Stimulated activated CD4-positive, alpha-beta T cell treated with anti-CD3 and anti-CD28 coated beads, TNF-alpha, amount 100 ng/mL, for 48 hours (primary cell): ENCODE measurements at regions not wholly inside any gene's neighbourhood (a gene's known extent, or its start where the extent isn't known, plus 50 kb on each side); places are given as distances from the start of the nearest gene placed in this dataset.

Source experiments
- DNase-seq, 3 donors: peaks; one replicate each; pipeline ENCODE4 v3.0.0-alpha.2; 2020; ENCODE audit warnings: low read depth in 3 of 3

DNA sequence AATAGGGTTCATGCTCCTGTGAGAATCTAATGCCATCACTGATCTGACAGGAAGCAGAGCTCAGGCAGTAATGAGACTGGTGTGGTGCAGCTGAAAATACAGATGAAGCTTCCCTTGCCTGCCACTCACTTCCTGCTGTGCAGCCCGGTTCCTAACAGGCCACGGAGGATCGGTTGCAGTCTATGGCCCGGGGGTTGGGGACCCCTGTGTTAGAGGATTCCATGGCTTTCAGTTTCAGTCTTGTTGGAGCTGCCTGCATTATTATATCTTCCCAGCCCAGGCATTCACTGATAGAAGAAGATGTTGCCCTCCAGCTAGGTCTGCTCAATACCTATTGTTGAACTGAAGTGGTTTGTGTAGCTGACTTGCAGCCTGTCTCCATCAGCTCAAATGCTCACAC, 1298.8 kb downstream of the TYW1 start:
- no peak for DNase-seq

DNA sequence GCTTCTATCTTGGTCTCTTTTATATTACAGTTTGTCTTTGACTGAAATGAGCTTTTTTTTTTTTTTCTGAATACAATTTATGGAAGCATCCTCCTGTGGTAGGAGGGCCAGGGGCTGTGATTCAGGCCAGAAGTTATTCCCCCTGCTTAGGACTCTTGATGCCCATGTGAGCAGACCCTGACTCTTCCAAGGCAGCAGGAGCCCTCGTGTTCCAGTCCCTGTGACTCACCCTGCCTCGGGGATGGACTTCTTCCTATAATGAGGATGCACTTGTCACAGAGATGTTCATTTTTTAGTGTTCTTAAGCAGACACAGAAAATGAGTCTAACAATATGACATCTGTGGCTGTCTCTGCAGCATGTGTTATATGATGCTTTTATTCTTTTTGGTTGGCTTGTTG, 1293.7 kb upstream of the AUTS2 start:
- no peak for DNase-seq

DNA sequence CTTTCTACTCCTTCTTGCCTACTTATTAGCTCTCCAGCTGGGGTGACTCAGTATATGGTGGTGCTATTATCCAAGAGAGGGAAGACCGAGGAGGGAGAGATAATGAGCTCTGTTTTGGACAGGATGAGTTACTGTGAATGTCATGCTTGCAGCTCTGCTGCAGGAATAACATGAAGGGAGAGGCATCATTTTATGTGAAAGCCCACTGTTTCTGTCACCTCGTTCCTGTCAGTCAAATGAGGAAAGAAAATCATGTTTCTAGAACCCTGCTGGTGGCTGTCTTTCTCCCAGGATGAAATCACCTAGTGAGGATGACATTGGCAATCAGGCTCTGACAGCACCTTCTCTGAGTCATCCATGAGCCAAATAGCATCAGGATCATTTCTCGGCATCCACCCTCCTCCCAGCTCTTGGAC, 1291.6 kb upstream of the AUTS2 start:
- DNase-seq: no peak

DNA sequence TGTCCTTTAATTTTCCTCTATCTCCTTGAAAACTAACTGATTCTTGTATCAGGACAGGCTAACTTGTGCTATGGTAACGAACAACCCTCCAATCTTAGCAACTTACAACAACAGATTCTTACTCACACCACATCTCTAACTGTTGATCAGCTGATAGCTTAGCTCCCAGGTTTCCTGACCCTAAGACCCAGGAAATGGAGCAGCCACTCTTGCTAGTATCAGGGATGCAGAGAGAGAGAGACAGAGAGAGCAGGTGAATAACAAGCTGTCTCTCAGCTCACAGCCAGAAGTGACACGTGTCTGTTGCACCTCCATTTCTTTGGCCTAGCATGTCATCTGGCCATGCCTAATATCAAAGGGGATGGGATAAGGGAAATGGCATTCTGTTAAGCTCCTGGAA, 1289.0 kb upstream of the AUTS2 start:
- DNase-seq: no peak

DNA sequence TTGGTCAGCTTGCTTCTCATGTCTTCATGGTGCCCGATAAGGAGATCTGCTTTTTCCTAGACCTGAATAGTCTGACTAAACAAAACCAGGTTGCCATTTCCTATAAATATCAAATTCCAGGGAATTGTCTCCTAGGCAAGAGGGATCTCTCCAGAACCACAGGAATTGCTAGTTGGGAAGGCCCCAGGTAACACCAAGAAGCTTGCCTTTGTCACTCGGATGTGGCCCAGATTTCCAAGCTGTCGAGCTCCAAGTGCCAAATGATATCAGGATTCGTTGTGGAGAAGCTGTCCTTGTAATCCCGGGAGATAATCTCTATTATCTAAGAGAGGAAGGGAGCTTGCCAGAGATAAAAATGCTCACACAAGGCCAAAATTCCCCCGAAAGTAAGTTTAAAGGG, 1288.5 kb upstream of the AUTS2 start:
- no peak for DNase-seq

DNA sequence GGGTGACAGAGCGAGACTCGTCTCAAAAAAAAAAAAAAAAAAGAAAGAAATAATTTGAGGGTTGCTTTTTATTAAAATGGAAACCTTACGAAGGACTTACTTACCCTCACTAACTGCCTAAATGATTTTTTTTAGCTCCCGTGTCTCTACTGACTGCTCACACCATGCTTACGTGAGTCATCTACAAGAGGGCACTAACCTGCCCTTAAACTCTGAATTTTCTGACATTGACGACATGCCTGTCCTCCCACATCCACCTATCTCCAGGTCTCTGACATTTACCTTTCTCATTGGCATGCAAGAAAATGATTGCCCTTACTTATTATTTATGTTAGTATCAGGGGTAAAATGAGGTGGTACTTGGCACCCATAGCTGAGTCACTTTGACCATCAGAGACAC, 1286.3 kb upstream of the AUTS2 start:
- DNase-seq: no peak

DNA sequence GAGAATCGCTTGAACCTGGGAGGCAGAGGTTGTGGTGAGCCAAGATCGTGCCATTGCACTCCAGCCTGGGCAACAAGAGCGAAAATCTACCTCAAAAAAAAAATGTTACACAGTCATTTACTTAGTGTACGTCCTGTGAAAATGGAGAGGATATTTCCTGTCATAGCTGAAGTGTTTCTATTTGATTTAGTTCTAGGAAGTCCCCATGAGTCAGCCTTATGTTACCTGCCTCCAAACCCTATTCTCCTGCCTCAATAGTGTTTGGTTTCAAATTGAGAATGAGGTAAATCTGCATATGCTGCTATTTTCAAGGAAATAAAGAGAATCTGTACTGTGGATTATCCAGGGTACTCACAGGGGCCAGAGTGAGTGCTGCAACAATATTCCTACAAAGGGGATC, 1284.5 kb upstream of the AUTS2 start:
- DNase-seq: no peak

DNA sequence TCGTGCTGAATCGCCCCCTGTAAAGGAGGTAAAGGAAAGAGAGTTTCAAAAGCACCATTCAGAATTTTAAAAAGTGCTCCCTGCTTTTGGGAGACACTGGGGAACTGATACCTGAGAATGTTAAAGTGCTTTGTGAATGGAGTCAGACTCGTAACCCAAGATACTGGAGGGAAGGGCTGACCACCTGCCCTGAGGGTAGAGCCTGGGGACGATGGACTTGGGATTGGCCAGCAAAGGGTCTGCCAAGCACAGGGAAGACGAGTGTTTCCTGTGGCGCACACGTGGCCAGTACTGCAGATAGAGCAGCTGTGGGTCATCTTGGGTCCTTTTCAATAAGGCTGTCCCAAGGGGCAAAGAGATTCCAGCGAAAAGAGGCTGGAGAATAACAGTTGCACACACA, 1284.1 kb upstream of the AUTS2 start:
- DNase-seq: no peak

DNA sequence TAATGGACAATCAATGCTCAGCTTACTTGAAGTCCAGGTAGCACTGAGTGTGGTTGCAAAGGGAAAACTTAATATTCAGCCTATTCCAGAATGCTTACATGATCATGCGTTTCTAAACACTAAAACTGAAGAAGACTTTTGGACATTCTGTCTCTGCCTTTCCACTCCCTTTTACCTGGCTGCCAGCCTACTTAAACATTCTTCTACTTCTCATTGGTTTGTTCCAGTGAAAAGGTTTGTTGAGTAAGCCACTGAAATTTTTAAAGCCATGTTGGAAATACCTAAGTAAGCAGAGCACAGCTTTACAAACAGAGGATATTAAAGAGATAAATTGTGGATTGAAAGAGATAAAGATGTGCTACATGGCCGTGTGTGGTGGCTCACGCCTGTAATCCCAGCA, 1280.8 kb upstream of the AUTS2 start:
- DNase-seq: no peak

DNA sequence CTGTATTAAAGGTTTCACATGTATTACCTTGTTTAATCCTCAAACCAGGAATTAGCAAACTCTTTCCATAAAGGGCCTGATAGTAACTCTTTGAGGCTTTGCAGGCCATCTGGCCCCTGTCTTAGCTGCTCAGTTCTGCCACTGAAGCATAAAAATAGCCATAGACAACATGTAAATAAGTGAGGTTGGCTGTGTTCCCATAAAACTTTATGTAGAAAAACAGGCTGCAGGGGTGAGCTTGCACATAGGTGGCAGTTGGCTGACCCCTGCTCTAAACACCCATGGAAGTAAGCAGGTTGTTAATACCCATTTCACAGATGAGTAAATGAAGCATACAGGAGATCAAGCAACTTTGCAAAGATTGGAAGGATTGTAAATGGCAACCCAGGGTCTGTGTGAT, 1279.2 kb upstream of the AUTS2 start:
- no peak for DNase-seq

DNA sequence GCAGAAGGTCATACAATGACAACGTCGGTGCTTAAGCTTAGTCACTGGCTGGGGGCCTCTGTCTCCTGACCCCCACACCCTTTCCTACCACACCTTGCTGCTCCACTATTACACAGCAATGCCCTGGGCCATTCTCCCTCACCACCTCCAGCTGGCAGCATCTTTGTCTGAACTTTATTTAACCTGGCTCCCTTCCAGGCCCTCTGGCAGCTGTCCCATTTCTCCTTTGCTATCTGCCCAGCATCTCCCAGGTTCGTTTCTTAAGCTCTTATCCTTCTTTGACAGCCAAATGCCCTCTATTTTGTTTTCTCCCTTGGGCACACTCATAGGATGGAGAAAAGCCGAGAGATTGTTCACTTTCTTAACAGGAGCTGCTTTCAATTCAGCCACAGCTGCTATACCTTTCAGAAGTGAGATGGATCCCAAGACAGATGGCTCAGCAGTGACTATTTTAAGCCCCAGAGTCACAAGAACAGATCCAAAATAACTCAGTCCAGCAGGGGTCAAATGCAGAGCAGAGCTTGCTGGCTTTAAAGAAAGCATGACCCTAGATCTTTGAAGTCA, 1277.1 kb upstream of the AUTS2 start:
- no peak for DNase-seq

DNA sequence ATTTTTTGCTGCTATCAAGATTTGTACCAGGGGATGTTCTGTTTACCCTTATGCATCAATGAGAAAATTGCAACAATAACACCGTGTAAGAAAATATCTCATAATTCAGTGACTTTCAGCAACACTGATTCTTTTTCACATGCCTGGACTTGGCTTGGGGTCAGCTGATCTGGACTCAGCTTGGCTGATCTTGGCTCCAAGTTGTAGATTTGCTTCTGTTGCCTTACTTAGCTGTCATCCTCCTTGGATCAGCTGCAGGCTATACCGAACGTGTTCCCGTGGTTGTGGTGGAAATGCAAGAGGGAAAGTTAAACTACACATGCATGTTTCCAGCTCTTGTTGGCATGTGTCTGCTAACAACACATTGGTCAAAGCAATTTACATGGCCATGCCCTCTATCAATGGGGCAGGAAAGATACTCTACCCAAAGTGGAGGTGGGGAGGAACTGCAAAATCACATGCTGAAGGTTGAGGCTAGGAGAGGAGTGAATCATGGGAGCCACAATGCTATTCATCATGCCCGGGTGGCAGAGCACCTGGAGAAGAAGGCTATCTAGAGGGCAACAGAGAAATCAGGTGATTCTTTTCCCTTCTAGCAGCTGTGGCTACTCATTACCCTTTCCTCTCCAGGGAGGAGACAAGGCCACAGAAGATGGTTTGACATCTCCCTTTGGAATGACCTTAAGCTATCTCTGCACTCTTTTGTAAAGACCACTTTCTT, 1276.3 kb upstream of the AUTS2 start:
- no peak for DNase-seq

DNA sequence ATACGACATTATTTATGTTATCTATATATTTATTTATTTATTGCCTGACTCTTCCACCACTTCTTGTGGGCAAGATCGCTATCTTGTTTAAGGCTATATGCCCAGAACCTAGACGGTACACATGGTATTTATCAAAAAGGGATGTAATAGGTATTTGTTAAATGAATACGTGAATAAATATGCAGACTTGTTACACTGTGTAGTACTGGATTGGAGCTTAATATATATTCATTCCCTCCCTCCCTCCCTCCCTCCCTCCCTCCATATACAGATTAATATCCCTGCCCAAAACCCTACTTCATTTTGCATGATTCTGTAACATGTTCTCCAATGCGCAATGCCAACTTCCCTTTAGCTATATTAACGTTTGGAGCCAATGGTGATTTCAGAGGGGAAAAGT, 1273.7 kb upstream of the AUTS2 start:
- DNase-seq: no peak

DNA sequence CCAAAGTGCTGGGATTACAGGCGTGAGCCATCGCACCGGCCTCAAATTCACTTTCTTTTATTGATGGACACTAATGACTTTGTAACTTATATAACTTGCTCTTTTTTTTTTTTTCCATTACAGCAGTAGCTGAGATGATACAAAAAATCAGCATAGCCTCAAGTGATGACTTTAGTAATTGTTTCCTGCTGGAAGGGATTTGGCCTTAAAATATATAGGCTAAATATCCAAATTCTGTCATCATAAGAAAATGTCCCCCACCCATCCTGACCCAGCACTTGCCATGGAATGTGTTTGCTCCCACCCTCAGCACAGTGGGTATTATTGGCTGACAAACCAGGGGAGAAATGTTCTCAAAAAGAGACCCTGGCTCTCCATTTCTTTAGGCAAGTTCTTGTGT, 1264.1 kb upstream of the AUTS2 start:
- no peak for DNase-seq

DNA sequence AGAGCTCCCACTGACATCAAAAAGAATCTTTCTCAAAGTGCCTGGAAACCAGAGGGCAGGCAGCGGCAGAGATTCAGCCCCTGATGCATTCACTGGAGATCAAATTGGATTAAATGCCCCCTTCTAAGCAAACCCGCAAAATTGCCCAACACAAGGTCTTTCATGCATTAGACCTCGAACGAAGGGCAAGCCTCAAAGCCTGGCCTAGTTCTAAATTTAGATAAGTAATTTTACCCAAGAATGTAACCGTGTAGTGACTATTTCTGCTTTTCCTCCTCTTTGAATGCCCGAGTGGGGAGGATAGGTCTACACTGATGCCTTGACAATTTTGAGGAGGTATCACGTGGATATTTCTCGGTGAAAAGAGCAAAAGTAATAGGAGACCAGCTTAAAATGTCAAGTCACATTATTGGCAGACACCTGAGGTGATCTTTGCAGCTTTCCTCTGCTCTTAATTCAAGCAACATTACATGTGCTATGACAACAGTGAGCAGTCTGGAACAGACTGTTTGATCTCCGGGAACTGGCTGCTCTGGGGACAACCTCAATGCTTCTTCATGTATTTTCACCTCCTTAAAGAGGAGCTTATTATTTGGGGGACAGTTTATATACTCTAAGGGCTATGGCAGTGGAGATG, 1263.5 kb upstream of the AUTS2 start:
- DNase-seq: no peak

DNA sequence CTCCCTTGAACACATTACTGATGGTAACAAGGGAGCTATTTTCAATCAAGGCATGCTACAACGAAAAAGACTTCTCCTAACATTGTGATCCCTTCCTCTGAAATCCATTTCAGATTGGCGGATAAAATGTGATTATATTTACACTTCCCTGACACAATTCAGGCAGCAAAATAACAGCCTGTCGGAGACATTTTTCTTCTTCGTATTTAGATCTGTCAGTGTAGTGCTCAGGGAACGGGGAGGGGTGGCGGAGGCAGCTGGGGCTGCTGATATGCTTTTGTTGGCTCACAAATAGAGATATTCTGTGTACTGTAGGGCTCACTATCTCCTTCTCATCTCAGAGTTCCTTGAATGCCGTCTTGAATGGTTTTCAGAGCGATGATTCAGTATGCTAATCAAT, 1261.7 kb upstream of the AUTS2 start:
- no peak for DNase-seq

DNA sequence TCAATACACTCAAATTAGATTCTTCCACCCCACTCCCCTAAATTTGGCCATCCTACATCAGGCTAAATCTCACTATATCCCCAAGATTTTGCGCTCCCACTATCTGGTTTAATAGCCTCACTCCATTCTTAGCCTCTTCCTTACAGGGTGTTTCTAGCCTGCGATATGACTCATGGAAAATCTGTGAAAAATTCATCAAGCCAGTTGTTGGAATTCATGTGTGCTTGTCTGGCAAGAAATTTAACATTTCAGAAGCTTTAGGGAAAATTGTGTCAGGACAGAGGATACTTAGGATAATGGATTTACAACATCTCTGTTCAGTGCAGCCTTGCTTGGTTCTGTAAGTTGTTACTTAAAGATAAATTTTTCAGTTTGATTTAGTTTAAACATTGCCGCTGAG, 1249.9 kb upstream of the AUTS2 start:
- DNase-seq: no peak

DNA sequence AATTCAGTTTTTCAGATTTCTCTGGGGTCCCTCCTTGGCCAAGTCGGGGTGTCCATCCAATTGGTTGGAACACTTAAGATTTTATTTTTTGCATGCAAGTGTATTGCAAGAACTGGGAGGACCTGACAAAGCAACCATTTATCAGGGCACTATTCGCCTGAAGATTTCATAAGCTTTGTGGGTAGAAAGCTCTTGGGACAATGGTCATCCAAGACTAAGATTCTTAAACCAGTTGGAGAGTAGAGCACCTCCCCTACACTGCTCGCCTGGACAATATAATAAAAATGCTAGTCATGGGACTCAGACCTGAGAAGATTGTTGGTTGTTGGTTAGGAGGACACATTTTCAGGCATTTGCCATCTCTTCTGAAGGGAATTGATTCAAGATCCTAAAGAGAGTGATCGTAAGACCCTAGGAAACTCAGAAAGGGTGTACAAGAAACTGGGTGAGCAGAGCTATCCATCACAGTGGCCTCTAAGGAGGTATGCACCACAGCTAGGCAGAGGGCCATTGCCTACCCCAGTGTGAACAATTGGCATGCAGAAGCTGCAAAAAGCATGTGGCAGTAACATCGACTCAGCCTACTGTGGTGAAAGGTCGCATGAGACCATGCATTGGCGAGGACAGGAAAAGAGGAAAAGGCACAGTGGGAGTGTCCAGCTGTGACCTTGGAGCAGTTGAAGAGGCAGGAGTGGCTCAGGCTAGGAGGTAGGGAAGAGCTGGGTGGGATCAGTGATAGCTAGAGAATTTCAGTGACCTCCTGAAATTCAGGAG, 1235.3 kb upstream of the AUTS2 start:
- DNase-seq: no peak

DNA sequence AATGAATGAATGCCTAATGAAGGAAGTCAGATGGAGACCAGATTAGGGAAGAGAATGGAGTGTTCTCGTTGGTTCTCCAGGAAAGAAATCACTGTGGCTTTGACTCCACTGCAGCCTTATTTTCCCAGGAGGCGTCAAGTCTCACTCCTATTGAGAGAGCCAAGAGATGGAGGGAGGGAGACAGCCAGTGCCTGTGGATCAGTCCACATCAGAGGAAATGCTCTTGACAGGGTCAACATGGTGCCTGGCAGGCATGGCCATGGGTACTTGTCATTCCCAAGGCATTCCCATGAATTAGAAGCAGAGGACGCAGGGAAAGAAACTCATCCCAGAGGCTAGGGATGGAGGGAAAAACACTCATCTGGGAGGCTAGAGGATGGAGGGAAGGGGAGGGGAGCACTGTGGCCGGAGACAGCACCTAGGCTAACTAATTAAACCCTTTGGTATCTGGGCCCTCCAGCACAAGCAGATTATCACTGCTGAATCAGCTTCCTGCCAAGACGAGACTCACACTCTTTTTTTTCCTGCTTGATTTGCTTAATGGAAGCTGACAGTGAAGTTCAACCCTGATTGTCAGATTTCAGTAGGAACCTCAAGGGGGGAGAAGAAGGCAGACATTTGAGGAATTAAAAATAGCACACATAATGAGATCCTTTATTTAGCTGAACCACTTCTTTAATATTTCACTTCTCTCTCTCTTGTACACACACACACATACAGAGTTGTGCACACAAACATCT, 1233.2 kb upstream of the AUTS2 start:
- no peak for DNase-seq

DNA sequence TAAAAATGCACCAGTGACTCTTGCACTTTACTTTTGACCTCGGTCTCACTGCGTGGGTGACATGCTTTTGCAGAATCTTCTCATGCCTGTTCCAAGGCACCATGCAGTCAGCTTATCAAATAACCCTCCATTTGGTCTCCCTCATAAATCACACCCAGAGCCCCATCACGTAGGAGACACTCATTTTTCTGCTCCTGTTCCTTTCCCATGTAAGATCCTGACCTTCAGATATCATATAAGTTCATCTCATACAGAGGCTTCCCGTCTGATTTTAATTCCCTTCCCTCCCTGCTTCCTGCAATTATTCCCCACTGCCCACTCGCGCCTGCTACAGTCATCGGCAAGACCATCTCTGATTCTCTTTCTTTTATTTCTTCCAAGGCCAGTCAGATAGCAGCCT, 1226.3 kb upstream of the AUTS2 start:
- no peak for DNase-seq

DNA sequence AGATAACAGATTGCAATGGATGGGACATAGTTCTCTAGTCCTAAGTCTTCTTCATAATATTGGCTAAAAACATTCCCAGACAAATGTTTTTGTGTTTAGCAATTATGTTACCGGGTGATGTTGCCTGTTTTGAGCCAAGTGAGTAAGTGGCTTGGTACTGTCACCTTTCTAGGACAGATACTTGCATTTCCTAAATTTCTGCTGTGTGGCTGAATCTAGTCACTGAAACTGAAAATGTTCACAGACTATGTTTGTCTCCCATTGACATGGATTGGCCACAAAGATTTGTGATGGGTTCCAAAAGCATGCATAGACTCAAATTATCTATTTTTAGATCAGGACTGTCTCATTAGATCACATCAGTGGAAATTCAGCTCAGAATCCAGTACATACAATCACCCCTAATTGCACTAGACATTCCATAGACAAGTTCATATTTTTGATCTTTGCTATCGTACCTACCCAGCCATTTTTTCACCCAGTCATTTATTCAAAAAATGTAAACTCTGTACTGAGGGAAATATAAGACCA, 1222.1 kb upstream of the AUTS2 start:
- DNase-seq: no peak

DNA sequence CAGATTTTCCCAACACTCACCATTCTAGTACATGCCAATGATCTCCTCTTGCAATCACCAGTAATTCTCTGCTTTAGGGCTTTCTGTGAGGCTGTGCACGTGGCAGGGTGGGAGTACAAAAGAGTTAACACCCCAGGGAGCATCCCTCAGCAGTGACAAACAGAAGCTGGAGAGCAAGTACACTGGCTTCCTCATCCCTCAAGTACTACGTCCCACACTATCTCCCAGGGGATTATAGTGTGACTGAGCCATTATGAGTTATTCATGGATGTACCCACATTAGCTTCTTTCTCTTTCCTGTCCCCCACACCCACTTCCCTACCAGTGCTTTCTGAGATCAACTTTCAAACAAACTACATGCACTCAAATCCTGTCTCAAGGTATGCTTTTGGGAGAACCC, 1216.5 kb upstream of the AUTS2 start:
- no peak for DNase-seq
